ENCODE measurements at regions not wholly inside any gene's neighbourhood (a gene's known extent, or its start where the extent isn't known, plus 50 kb on each side); places are given as distances from the start of the nearest gene placed in this dataset.
"Not testable (repeated sequence)": the region's sequence is repeated elsewhere in the genome, so short reads cannot be mapped to it uniquely, and the experiment has no call there.

DNA sequence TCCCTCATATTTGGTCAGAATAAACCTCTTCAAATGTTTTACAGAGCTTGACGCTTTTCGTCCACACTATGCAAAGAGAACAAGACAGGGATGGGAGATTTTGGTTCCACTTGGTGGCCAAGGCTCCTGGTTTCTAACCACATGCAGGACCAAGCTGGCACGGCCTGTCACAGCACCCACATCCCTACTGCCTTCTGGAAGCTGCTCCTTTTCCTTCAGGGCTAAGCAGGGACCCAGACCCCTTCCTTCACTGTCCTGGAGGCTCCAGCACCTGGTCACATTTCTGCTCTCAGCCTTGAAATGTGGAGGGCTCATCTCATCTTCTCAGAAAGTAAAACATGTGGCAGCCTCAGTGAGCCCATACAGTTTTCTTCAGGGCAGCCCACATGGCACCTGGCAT, 50.4 kb upstream of the ARHGEF7 start:
- TF ChIP-seq POLR2A (IDR thresholded peaks at IDR 0.05; ENCODE audit: low read length) (no peak), GATA1 (IDR thresholded peaks at IDR 0.05; ENCODE audit: low read depth, low read length) (no peak)
- no peak for DNase-seq

DNA sequence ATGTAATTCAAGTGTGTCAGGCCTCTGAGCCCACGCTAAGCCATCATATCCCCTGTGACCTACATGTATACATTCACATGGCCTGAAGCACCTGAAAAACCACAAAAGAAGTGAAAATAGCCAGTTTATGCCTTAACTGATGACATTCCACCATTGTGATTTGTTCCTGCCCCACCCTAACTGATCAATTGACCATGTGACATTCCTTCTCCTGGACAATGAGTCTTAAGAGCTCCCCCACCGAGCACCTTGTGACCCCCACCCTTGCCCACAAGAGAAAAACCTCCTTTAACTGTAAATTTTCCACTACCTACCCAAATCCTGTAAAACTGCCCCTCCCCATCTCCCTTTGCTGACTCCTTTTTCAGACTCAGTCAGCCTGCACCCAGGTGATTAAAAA, 52.1 kb upstream of the ARHGEF7 start:
- no peak for TF ChIP-seq GATA1 (IDR thresholded peaks at IDR 0.05; ENCODE audit: low read depth, low read length)
- no peak for TF ChIP-seq POLR2A (IDR thresholded peaks at IDR 0.05; ENCODE audit: low read length)
- DNase-seq: no peak

DNA sequence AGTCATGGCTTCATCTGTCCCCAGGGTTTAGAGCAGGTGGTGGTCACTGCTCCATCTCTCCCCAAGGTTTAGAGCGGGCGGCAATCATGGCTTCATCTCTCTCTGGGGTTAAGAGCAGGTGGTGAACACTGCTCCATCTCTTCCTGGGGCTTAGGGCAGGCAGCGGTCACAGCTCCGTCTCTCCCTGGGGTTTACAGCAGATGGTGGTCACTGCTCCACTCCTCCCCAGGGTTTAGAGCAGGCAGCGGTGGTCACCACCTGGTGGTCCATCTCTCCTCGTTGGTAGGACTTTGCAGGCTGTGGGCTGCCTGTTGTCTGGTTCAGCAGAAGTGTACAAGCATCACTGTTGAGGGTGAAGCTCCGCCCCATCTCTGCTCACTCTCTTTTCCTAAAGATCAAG, 52.8 kb upstream of the ARHGEF7 start:
- no peak for TF ChIP-seq GATA1 (IDR thresholded peaks at IDR 0.05; ENCODE audit: low read depth, low read length)
- TF ChIP-seq POLR2A (IDR thresholded peaks at IDR 0.05; ENCODE audit: low read length): no peak

GRCh38 chr13:111061358-111062045, 53.6 kb upstream of the ARHGEF7 start:
- TF ChIP-seq POLR2A (IDR thresholded peaks at IDR 0.05; ENCODE audit: low read length) (no peak), GATA1 (IDR thresholded peaks at IDR 0.05; ENCODE audit: low read depth, low read length) (no peak)
- DNase-seq: no peak

More for the DNA sequence above, 52.8 kb upstream of the ARHGEF7 start:
- DNase-seq: no peak

- DNase-seq: no peak
Measured at GRCh38 chr13:111060237-111060919, 54.7 kb upstream of the ARHGEF7 start.

DNA sequence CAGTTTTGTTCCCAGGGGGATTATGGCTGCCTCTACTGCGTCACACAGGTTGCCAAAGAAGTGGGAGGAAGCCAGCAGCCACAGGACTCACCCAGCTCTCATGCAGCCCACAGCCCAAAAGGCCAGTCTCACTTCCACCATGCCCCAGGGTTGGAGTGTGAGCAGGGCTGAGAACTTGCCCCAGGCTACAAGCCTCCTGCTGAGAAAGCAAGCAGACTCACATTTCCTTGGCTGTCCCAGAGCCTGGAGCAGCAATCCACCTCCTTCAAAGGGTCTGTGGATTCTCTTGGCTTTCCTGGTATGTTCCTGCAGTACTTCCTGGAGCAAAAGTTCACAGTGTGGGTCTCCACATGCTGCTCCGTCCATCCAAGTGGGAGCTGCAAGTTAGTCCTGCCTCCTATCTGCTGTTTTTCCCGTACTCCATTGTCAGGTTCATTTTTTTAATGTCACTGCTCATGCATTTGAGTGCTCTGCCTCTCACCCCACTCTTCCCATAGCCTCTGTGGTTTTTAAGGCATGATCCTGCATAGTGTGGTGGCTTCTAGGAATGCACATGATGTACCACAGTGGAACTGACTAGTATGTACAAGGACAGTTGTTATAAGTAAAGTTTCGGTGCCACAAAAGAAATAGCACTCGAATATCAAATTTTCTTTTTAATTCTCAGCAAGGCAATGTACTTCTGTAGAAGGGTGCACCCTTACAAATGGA, 56.2 kb upstream of the ARHGEF7 start:
- TF ChIP-seq POLR2A (IDR thresholded peaks at IDR 0.05; ENCODE audit: low read length): no peak
- no peak for TF ChIP-seq GATA1 (IDR thresholded peaks at IDR 0.05; ENCODE audit: low read depth, low read length)
- DNase-seq: no peak

More at GRCh38 chr13:111060237-111060919, 54.7 kb upstream of the ARHGEF7 start:
- no peak for TF ChIP-seq POLR2A (IDR thresholded peaks at IDR 0.05; ENCODE audit: low read length)
- no peak for TF ChIP-seq GATA1 (IDR thresholded peaks at IDR 0.05; ENCODE audit: low read depth, low read length)

DNA sequence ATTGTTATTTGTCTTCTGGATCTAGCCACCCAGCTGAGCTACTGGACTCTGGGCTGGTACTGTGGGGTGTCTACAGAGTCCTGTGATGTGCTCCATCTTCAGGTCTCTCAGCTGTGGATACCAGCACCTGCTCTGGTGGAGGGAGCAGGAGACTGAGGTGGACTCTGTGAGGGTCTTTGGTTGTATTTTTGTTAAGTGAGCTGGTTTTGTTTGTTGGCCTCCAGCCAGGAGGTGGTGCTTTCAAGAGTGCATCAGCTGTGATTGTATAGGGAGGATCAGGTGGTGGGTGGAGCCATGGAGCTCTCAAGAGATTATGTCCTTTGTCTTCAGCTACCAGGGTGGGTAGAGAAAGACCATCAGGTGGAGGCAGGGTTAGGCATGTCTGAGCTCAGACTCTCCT, 56.8 kb upstream of the ARHGEF7 start:
- not testable (repeated sequence) for DNase-seq

DNA sequence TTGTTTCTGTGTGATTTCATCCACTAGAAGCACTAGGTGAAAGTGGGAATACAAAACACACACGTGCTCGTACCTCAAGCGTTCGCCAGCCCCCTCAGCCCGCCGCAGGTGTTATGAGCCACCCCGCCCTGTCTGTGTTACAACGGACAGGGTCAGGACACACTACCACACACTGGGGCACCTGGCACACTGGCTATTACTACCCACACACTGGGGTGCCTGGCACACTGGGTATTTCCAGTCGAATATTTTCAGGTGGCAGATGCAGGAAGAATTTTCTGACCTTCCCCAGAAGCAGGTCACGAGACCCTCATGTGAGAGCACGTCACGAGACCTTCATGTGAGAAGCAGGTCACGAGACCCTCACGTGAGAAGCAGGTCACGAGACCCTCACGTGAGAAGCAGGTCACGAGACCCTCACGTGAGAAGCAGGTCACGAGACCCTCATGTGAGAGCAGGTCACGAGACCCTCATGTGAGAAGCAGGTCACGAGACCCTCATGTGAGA, 63.3 kb upstream of the ARHGEF7 start:
- not testable (repeated sequence) for DNase-seq

DNA sequence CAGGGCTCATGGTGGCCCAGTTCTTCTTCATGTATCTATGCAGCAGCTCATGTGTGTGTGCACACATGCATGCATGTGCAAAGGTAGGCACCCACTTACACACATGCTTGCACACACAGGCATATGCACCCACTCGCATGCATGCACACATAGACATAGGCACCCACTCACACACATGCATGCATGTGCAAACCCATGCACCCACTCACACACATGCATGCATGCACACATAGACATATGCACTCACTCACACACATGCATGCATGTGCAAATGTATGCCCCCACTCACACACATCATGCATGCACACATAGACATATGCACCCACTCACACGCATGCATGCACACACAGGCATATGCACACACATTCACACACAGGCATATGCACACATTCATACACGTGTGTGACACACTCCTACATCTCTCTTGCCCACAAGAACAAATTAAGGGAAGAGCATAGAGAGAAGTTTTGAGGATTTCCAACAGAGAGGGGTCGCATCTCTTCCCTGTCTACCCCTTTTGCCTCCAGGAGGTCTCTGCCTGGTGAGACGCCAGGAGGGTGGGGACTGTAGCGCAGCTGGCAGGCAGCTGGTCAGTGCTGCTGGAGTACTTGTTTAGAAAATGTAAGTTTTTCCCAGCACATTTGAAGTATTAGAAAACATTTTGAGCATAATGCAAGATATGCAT, 63.9 kb upstream of the ARHGEF7 start:
- no peak for DNase-seq
- TF ChIP-seq POLR2A (IDR thresholded peaks at IDR 0.05; ENCODE audit: low read length) (no peak), GATA1 (IDR thresholded peaks at IDR 0.05; ENCODE audit: low read depth, low read length) (no peak)

- DNase-seq: no peak
- TF ChIP-seq POLR2A (IDR thresholded peaks at IDR 0.05; ENCODE audit: low read length): no peak
- TF ChIP-seq GATA1 (IDR thresholded peaks at IDR 0.05; ENCODE audit: low read depth, low read length): no peak
Measured at GRCh38 chr13:111050539-111050879, 64.6 kb upstream of the ARHGEF7 start.

DNA sequence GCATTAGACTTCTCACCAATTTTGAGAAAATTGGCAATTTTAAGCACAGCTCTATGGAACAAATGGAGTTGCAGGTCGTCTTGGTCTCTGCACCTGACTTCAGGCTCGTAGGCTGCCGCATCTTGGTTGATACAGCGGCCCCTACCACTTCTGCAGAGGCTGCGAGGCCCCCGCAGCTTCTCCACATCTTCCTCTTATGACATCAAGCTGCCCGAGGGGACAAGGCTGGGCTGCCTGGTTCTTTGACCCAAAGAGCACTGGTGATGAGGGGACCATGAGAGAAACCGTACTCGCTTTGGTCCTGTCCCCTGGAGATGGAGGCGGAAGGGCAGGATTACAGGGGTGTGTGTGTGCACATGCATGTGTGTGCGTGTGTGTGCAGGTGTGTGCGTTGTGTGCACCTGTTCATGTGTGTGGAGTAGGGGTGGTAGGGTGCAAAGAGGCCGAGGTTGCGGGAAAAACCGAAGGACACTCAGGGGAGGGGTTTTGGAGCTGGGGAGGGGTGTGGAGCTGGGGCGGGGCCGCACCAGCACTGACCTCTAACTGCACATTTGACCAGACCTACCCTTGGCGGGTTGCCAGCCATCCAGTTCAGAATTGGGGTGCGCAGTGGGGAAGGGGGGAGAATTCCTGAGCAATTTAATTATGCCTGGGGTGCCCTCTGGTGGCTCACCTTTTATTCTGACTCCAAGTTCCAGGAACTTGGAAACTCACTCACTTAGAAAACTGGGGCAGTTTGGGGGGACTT, 65.1 kb upstream of the ARHGEF7 start:
- no peak for TF ChIP-seq POLR2A (IDR thresholded peaks at IDR 0.05; ENCODE audit: low read length)
- no peak for TF ChIP-seq GATA1 (IDR thresholded peaks at IDR 0.05; ENCODE audit: low read depth, low read length)
- peak; percentile 24 to 54 for DNase-seq

DNA sequence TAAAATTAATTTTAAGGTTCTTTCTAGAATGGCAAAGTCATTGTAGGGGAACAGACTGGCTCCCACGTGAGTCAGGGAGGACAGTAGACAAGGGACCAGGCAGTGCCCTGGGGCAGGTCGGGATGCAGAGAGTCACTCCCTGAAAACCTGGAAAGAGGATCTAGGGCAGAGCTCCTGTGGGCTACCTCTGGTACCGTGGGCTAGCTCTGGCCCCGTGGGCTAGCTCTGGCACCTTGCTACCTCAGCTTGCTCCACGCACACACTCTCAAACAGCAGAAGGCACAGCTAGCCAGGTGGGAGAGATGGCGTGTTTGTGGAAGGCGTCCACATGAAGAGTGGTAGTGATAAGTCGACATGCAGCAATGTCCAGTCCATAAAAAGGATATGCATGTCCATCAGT, 66.7 kb upstream of the ARHGEF7 start:
- DNase-seq: no peak
- TF ChIP-seq POLR2A (IDR thresholded peaks at IDR 0.05; ENCODE audit: low read length) (no peak), GATA1 (IDR thresholded peaks at IDR 0.05; ENCODE audit: low read depth, low read length) (no peak)

- no peak for DNase-seq
- TF ChIP-seq POLR2A (IDR thresholded peaks at IDR 0.05; ENCODE audit: low read length) (no peak), GATA1 (IDR thresholded peaks at IDR 0.05; ENCODE audit: low read depth, low read length) (no peak)
Measured at GRCh38 chr13:111047326-111047725, 67.8 kb upstream of the ARHGEF7 start.
